Left cardiac atrium (tissue), 4 donors: ENCODE measurements at regions not wholly inside any gene's neighbourhood (a gene's known extent, or its start where the extent isn't known, plus 50 kb on each side); places are given as distances from the start of the nearest gene placed in this dataset.
A peak's percentile ranks its signal among the peaks of the same experiment; 100 is the strongest.

Source experiments
- ATAC-seq, 2 donors: fragments of 200-7000 bp; cut with Tn5 transposase; one replicate each; pipeline ENCODE4 v1.9.1; 2020; ENCODE audit warnings: mild to moderate bottlenecking in 2 of 2, moderate library complexity in 2 of 2
- DNase-seq: peaks from one replicate; pipeline ENCODE4 v3.0.0-alpha.2; 2020
- intact Hi-C, 2 donors: fragments of 100-400 bp; cut with DNase I; formaldehyde crosslinking; loops; one replicate each; pipeline versions ENCODE4 v1.14.1 to v1.15.1; 2022 to 2023
- donor health status: DM: no; HTN: yes; CAD: no.
- donor health status: DM: no; HTN: yes; CAD: no; lungs with severe emphysema.
- donor health status: DM: yes; HTN: yes; CAD: no.
- donor health status: Dilated cardiomyopathy.

- DNase-seq (no peak), ATAC-seq (no peak)
- intact Hi-C loops, result no loop called here
Observed at GRCh38 chr2:23002234-23002633, 382.7 kb upstream of the KLHL29 start.

- ATAC-seq (no peak), DNase-seq (no peak)
- intact Hi-C loops, result no loop called here
Observed at GRCh38 chr2:23005469-23005868, 379.5 kb upstream of the KLHL29 start.

- no peak for DNase-seq
- no peak for ATAC-seq
- intact Hi-C loops, result no loop called here
Observed at GRCh38 chr2:23007631-23008235, 377.2 kb upstream of the KLHL29 start.

GRCh38 chr2:23008440-23008839 lies 376.5 kb upstream of the KLHL29 start:
- ATAC-seq (no peak), DNase-seq (no peak)
- intact Hi-C loops, result no loop called here

DNA sequence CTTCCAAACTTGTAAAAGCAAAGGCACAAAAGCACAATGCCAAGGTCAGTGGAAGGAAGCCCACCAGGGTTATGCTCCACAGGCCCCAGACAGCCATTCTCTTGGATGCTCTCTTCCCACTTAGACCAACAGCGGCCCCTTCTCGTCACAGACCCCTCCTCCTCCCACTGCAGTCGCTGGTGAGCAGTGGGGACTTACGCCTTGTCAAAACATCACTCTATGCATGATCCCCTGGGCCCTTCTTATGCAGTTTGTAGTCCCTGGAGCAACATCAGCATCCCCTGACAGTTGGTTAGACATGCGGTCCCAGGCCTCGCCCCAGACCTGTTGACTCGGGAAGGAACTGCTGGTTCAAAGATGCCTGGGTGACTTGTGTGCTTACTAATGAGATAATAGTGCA lies 376.0 kb upstream of the KLHL29 start:
- intact Hi-C loops, result no loop called here
- DNase-seq (no peak), ATAC-seq (no peak)

- peak; percentile 74 to 97 for ATAC-seq
- intact Hi-C loops, result no loop called here
- DNase-seq, result peak; percentile 30
Observed at GRCh38 chr2:23009545-23010149, 375.3 kb upstream of the KLHL29 start.

DNA sequence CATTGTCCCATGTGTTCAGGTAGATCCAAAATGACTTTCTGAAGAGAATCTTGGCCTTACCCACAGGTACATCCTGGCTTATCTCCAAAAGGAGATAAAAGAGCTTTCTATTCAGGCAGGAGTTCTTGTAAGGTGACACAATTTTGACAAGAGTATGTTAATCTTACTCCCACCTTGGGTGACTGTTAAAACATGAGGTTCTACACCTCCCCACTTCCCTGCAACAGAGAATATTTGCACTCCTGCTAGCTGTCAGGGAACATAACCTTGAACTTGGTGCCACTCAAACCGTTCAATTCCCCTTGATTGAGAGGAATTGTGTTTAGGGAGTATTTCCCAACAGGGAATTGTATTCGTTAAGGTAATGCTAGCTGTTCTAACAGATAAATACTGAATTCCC lies 372.5 kb upstream of the KLHL29 start:
- DNase-seq (no peak), ATAC-seq (no peak)
- intact Hi-C loops, result no loop called here

DNA sequence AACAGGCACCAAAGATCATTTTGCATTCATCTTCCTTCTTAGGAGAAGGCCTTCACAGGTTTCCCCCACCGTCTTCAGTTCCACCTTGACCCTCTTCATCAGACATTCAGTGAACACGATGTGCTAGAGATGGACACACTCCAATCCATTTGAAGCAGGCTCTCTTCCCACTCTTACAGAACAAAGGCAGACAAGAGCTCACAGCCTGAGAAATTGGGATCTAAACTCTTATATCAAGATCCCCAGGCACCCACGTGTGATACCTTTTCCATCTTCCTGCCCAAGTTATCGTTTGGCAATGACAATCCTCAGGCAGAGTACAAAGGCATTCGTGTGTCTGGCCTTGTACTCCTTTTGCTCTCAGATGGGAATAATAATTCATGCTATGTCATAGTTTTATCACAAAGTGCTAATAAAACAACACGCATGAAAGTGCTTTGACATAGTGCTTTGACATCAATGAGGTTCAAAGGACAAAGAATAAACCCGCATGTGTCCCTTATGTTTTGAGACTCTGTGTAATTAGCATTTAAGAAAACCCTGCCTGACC lies 369.3 kb upstream of the KLHL29 start:
- intact Hi-C loops, result no loop called here
- DNase-seq (no peak), ATAC-seq (no peak)

DNA sequence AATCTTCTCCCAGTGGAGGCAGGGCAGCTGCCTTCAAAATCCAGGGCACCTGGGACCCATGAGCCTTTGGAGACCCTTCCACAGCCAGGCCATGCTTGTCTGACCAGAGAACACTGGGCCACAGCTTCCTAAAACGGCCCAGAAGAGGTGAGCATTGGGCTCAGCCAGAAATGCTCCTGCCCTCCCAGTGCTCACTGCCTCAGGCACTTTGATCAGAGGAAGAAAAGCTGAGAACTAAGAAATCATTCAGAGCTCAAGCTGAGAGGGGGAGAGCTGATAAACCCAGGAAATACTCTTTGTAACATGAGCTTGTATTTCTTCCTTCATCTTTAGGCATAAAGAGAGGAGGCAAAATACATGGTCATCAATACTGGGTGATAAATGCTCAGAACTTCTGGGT lies 365.5 kb upstream of the KLHL29 start:
- ATAC-seq (no peak), DNase-seq (no peak)
- intact Hi-C loops, result no loop called here

DNA sequence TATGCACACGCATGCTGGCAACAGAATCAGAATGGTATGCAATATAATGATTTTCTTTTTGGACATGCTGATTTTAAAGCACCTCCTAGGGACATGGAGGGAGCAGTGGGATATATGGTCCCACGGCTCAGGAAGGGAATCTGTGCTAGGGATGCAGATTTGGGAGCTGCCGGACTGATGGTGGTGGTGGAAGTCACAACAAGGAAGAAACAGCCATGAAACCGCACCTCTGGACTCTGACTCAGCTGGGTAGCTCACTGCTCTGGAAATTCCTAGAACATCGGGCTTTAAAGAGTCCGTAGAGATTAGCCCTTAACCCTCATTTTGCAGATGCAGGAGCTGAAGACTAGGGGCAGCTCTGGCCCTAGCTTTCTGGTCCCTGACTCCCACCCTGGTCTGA lies 364.3 kb upstream of the KLHL29 start:
- DNase-seq (no peak), ATAC-seq (no peak)
- intact Hi-C loops, result no loop called here

GRCh38 chr2:23021311-23022120 lies 363.5 kb upstream of the KLHL29 start:
- DNase-seq, result no peak
- ATAC-seq, result no peak
- intact Hi-C loops, result no loop called here

DNA sequence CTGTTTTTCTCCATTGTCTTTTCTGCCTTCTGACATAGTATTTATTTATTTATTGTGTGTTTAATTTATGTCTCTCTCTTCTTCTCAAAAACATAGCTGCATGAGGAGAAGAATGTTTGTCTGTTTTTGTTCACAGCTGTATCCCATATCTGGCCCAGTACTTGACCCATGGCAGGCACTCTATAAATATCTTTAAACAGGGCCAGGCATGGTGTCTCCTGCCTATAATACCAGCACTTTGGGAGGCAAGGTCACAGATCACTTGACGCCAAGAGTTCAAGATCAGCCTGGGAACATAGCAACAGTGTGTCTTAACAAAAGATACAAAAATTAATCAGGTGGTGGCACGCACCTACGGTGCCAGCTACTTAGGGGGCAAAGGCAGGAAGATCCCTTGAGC lies 361.3 kb upstream of the KLHL29 start:
- ATAC-seq (no peak), DNase-seq (no peak)
- intact Hi-C loops, result no loop called here

GRCh38 chr2:23026671-23027070 lies 358.3 kb upstream of the KLHL29 start:
- intact Hi-C loops, result no loop called here
- DNase-seq (no peak), ATAC-seq (no peak)

- intact Hi-C loops, result no loop called here
- ATAC-seq (no peak), DNase-seq (no peak)
Observed at GRCh38 chr2:23027396-23027795, 357.6 kb upstream of the KLHL29 start.

- ATAC-seq (no peak), DNase-seq (no peak)
- intact Hi-C loops, result no loop called here
Observed at GRCh38 chr2:23028106-23028505, 356.9 kb upstream of the KLHL29 start.

DNA sequence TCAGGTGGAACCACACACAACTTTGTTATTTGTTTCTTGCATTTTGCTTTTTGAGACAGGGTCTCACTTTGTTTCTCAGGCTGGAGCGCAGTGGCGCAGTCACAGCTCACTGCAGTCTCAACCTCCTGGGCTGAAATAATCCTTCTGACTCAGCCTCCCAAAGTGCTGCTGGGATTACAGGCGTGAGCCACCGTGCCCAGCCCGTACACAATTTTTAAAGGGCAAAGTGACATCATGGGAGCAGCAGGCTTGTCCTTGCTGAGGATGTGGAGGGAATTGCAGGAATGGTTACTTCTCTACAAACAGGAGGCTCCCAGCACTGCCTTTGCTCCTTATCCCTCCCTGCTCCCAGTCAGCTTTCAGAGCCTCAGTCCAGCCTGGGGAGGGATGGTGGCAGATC lies 355.9 kb upstream of the KLHL29 start:
- intact Hi-C loops, result no loop called here
- DNase-seq (no peak), ATAC-seq (no peak)

DNA sequence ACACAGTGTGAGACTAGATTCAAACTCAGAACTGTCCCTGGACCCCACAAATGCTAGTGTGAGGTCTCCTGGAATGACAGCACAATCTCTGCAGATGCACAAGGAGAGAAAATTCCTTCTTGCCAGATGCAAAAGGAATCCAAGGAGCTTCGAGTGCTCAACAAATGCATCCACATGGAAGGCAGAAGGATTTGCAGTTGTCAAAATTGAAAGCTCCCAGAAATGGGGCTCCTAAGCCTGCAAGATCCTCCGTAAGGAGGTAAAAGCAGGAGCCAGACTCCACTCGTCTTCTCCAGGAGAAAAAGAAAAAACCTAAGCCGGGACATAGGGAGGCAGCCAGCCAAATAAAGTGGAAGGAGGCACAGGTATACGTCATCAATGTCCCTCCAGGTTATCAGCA lies 355.0 kb upstream of the KLHL29 start:
- intact Hi-C loops, result no loop called here
- DNase-seq, result no peak

GRCh38 chr2:23034996-23035395 lies 350.0 kb upstream of the KLHL29 start:
- ATAC-seq, result no peak
- DNase-seq, result no peak

More for the DNA sequence above, 355.0 kb upstream of the KLHL29 start:
- ATAC-seq, result no peak

DNA sequence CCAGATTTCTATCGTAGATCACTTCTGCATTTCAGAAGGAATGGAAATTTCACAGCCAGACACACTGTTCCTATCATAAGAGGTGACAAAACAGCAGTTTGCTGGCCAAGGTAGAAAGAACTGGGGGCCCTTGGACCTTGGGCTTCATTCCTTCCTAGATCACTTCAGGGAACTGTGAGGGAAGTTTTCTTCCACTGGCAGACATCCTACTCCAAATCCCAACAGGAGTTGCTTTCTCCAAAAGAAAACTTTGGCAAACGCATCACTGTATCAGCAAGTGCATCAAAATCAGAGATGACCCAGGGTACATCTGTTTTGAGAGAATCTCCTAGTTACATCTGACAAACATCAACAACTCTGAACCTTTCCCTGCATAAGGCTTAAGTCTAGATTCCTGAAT lies 348.4 kb upstream of the KLHL29 start:
- intact Hi-C loops, result no loop called here
- DNase-seq, result no peak
- ATAC-seq, result no peak

More at GRCh38 chr2:23034996-23035395, 350.0 kb upstream of the KLHL29 start:
- intact Hi-C loops, result no loop called here

DNA sequence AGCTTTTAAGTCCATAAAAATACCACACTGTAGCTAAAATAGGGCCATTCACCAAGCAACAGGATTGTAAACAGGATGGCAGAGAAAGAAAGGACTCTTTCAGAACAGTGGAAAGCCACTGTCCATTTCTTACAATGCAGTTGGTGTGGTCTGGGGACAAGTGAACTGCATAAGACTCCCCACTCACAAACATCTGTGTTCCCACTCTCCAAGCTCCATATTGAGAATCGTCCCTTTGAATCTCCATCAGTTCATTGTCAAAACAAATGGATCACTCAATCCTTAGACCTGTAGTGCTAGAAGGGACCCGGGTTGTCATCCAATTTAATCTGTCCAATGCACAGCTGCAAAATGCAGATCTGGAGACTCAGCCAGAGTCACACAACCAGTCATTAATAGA lies 347.4 kb upstream of the KLHL29 start:
- no peak for DNase-seq
- ATAC-seq, result no peak
- intact Hi-C loops, result no loop called here
